Dedifferentiated amniotic fluid mesenchymal stem cell (primary cell): ENCODE measurements at regions not wholly inside any gene's neighbourhood (a gene's known extent, or its start where the extent isn't known, plus 50 kb on each side); places are given as distances from the start of the nearest gene placed in this dataset.
"Not testable (repeated sequence)": the region's sequence is repeated elsewhere in the genome, so short reads cannot be mapped to it uniquely, and the experiment has no call there.

Experiments used
- DNase-seq: peaks from one replicate; pipeline ENCODE4 v3.0.0-alpha.2; 2016; ENCODE audit errors: extremely low spot score

DNA sequence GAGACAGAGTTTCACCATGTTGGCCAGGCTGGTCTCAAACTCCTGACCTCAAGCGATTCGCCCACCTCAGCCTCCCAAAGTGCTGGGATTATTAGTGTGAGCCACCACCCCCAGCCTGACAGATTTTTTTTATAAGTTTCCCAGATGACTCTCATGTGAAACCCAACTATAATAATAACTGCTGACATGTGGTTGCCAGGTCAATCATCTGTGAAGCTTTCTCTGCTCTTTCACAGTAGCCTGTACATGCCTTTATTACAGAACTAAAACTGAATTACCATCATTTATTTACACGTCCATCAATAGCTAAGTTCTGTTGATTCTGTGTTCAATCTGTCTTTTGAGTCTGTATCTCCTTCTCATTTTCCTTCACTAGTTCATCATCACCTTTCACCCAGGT is 218.5 kb downstream of the RPS29 start:
- DNase-seq = no peak

- no peak for DNase-seq
These were observed 219.8 kb downstream of the RPS29 start for GRCh38 chr14:49366416-49366815.

- DNase-seq = no peak
These were observed 221.4 kb downstream of the RPS29 start for GRCh38 chr14:49364752-49365117.

- DNase-seq = no peak
These were observed 222.1 kb downstream of the RPS29 start for GRCh38 chr14:49363821-49364751.

GRCh38 chr14:49362916-49363315 is 223.3 kb downstream of the RPS29 start:
- DNase-seq = no peak

GRCh38 chr14:49339130-49339529 is 247.1 kb downstream of the RPS29 start:
- no peak for DNase-seq

- no peak for DNase-seq
These were observed 266.4 kb downstream of the RPS29 start for GRCh38 chr14:49319810-49320209.

- no peak for DNase-seq
These were observed 270.6 kb downstream of the RPS29 start for GRCh38 chr14:49315570-49315969.

DNA sequence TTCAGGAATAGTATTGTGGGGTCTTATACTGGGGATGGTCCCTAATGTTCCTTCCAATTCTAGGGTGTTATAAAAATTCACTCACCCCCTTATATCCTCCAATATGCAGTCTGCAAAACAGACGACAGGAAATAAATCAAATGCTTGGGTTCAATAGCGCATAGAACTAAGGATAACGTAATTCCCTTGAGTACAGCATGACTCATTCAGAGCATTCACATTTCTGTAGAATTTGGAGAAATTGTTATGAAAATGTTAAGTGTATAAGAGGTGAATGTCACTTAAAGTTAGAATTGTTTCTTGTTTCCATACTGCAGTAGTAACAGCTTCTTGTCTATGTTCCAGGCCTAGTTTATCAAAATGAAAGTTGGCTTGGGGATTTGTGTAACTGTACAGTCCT is 271.4 kb downstream of the RPS29 start:
- DNase-seq = no peak

GRCh38 chr14:49313108-49313507 is 273.1 kb downstream of the RPS29 start:
- no peak for DNase-seq

DNA sequence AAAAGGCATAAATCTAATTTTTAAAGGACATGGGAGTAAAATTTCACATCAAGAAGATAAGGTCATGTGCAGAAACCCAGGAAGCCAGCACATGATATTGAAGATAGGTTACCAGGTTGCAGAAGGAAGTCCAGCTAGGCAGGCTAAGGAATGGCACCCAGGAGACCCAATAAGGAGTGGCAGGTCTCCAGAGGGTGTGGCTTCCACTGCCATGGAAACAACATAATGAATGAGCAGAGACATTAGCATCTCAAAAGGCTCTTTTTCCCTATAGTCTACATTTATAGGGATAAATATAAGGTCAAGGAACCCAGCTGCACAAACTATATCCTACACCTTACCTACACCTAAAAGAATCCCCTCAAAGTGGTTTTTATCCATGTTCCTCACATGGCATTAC is 275.9 kb downstream of the RPS29 start:
- no peak for DNase-seq

- DNase-seq = no peak
These were observed 279.9 kb downstream of the RPS29 start for GRCh38 chr14:49306152-49306751.

DNA sequence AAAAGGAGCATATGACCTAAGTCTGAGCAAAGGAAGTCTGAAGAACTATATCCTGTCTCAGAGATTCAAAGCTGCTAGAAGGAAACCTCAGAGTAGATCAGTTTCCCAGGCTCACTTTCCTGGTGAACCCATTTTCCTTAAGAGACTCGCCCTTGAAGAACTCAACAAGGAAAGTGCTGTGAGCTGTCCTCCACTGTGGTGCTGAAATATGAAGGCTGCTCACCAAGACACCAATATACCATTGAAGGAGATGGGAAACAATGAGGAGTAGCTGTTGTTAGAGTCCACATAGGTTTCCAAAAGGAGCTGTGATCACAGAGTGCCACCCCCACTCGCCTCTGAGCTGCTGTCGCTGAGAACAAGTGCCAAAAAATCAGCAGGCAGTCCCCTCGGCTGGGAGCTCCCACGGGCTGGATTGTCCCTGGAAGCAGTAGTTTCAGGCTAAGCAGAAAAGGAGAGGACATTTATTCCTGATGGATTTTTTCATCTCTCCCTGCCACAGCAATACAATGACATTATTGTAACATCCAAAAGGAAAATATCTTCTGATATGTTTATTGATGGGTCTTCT is 282.1 kb downstream of the RPS29 start:
- no peak for DNase-seq

GRCh38 chr14:49297102-49297501 is 289.1 kb downstream of the RPS29 start:
- DNase-seq = no peak

DNA sequence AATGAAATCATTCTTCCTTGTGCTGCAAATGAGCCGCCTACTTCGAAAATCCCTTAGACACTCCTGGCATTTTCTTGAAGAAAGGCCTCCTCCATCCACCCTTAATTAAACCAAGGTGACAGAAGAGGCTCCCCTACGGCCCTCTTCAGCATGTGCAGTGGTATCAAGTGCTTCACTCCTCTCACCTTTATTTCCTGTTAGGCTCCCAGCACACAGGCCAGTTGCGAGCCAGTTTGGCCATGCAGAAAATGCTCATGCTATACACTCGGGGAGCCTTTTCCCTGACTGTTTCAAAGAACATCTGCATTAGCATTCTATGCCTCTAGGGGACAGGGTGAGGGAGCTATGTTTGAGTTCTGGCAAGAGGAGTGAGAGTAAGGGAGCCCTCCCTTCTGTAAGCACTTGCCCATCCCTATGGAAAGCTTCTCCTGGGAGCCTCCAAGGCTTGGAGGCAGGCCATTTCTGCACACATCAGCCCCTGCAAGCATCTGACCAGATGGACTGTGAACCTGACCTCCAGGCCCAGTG is 291.5 kb downstream of the RPS29 start:
- no peak for DNase-seq

DNA sequence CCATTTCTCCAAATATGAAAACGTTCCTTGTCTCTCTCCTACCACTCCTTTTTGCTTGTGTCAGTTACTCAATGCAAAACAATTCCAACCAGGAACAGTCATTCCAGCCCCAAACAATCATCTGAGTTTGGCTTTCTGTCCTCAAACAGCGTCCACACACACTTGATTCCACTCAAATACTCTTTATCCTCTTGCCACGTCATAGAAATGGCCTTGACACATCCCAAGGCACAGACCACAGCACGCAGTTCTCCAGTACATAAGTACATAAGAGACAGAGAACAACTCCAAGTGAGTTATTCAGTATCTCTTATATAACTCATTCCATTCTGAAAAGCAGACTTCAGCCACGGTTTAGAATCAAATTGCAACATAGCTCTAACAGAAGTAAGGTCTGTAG is 299.2 kb downstream of the RPS29 start:
- DNase-seq = no peak

DNA sequence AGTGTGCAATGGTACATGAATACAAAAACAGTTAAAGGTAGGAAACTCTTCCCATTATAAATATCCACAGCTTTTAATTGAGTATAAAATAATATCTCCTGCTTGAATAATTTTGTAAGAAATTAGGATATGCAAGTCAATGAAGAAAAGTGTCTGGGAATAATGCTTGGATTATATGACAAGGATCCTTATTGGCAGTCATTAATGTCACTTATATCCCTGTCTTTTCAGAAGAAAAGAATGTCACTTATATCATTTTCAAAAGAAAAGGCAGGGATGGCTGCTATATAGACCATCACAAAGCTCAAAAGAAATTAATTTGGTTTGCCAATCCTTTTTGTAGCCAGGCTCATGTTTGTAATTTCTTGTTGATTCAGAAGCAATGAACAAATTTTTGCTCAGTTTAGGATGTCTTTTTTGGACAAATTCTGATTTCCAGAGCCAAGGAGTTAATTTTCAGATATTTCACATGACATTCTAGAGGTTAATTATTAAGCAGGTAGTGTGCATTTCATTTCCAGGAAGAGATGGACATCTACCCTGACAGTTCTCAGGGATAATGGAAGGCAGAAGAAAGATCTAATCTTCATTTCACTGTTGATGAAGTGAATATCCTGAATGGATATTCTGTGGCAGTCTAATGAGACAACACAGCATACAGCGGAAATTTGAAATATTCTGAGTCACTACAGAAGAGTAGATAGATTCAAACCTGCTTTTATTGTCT is 299.8 kb downstream of the RPS29 start:
- DNase-seq = no peak

DNA sequence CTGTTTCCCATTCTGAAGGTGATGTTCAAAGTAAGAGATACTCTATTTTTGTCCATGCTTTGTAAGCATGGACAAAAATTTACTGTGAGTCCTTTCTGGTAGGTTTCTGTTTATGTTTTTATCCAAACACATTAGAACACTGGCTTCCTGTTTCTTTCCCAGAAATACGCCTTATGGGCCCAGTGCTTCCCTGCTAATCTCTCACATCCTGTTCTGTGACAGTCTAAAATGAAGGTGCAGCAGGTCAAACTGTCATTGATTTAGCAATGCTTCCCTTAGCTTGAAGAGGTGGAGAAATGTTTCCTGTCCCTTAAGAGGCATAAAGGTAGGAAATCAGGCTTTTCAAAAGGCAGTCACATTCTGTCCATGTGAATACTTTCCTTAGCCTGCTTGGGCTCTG is 305.6 kb downstream of the RPS29 start:
- no peak for DNase-seq

- no peak for DNase-seq
These were observed 335.7 kb downstream of the RPS29 start for GRCh38 chr14:49250517-49250916.

DNA sequence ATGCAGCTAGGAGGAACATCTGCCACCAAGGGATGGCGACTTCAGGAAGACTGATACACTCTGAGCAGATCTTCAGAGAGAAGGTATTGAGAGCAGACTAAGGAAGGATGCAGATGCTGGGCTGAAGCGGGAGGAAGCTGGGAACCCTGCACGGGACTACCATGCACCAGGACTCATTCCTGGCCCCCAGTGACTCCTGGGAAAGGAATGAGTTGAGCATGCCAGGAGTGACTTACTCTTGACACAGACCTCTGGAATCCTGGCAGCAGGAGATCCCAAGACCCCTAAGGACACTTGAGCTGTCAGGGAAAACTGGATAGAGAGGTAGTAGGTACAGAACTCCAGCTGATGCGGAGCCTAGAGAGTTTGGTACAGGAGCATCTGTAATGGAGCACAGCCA is 336.1 kb downstream of the RPS29 start:
- DNase-seq = no peak

DNA sequence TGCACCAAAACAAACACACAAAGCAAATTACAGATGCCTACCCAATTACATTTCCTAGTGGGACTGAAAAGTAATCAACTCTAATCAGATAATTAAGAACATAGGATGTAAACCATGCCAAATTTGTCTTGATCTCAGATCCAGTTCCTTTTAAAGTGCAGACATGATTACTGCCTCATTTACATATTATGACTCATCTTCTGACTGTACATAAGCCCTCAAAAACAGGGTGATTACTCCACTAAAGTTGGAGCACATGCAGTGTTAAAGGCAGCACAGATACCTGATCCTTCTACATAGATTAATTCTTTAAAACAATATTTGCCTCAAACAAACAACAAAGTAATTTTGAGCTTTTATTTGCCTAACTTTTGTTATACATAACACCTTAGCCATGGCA is 337.2 kb downstream of the RPS29 start:
- DNase-seq = no peak

- DNase-seq = not testable (repeated sequence)
These were observed 342.4 kb downstream of the RPS29 start for GRCh38 chr14:49243777-49244176.
